ENCODE measurements at regions not wholly inside any gene's neighbourhood (a gene's known extent, or its start where the extent isn't known, plus 50 kb on each side); places are given as distances from the start of the nearest gene placed in this dataset.

- Histone ChIP-seq H3K4me3 (no peak overlapping the region), H3K4me1 (ENCODE audit: low read depth) (no peaks in the 10 kb centered on the region), H3K9me3 (no peaks in the 10 kb centered on the region), H3K36me3 (ENCODE audit: low read depth) (no peaks in the 10 kb centered on the region)
- intact Hi-C loops (cut with DNase I, micrococcal nuclease) = no loop called here
- no peak for DNase-seq
- no peak for ATAC-seq
- no peak for TF ChIP-seq CTCF (IDR thresholded peaks at IDR 0.05)
Measured at GRCh38 chr1:213409208-213409631, 358.2 kb downstream of the RPS6KC1 start.

- Histone ChIP-seq H3K4me1 (ENCODE audit: low read depth) (no peaks in the 10 kb centered on the region), H3K36me3 (ENCODE audit: low read depth) (no peaks in the 10 kb centered on the region), H3K4me3 (no peak overlapping the region), H3K9me3 (no peaks in the 10 kb centered on the region)
- intact Hi-C loops (cut with DNase I, micrococcal nuclease) = no loop called here
- no peak for ATAC-seq
- no peak for DNase-seq
- no peak for TF ChIP-seq CTCF (IDR thresholded peaks at IDR 0.05)
Measured at GRCh38 chr1:213409971-213410370, 358.9 kb downstream of the RPS6KC1 start.

GRCh38 chr1:213414346-213414745, 363.3 kb downstream of the RPS6KC1 start:
- ATAC-seq (no peak), DNase-seq (no peak)
- Histone ChIP-seq H3K4me3 (no peak overlapping the region), H3K4me1 (ENCODE audit: low read depth) (no peaks in the 10 kb centered on the region), H3K9me3 (no peaks in the 10 kb centered on the region), H3K36me3 (ENCODE audit: low read depth) (no peaks in the 10 kb centered on the region)
- no peak for TF ChIP-seq CTCF (IDR thresholded peaks at IDR 0.05)
- intact Hi-C loops (cut with DNase I, micrococcal nuclease) = no loop called here

GRCh38 chr1:213414911-213415310, 363.9 kb downstream of the RPS6KC1 start:
- intact Hi-C loops (cut with DNase I, micrococcal nuclease) = no loop called here
- Histone ChIP-seq H3K4me3 (no peak overlapping the region), H3K36me3 (ENCODE audit: low read depth) (no peaks in the 10 kb centered on the region), H3K9me3 (no peaks in the 10 kb centered on the region), H3K4me1 (ENCODE audit: low read depth) (no peaks in the 10 kb centered on the region)
- DNase-seq (no peak), ATAC-seq (no peak)
- TF ChIP-seq CTCF (IDR thresholded peaks at IDR 0.05) = no peak

GRCh38 chr1:213415691-213416380, 364.8 kb downstream of the RPS6KC1 start:
- TF ChIP-seq CTCF (IDR thresholded peaks at IDR 0.05) = no peak
- Histone ChIP-seq H3K4me3 (no peak overlapping the region), H3K9me3 (no peaks in the 10 kb centered on the region), H3K36me3 (ENCODE audit: low read depth) (no peaks in the 10 kb centered on the region), H3K4me1 (ENCODE audit: low read depth) (no peaks in the 10 kb centered on the region)
- intact Hi-C loops (cut with DNase I, micrococcal nuclease) = no loop called here
- no peak for DNase-seq
- ATAC-seq = no peak

All from mucosa of descending colon (tissue), 3 donors.